ENCODE measurements at regions not wholly inside any gene's neighbourhood (a gene's known extent, or its start where the extent isn't known, plus 50 kb on each side); places are given as distances from the start of the nearest gene placed in this dataset.

- DNase-seq (ENCODE audit: low read depth in 1 of 2, low spot score in 1 of 2): no peak
- no peaks in the 10 kb centered on the region for H3K9me3 ChIP-seq (ENCODE audit: low read depth)
- H3K36me3 ChIP-seq: no peaks in the 10 kb centered on the region
These were observed 207.9 kb downstream of the GLI2 start for GRCh38 chr2:120943403-120944034.

GRCh38 chr2:120944575-120944974, 208.9 kb downstream of the GLI2 start:
- Histone ChIP-seq H3K36me3 (no peaks in the 10 kb centered on the region), H3K4me3 (no peak overlapping the region)

More at GRCh38 chr2:120943403-120944034, 207.9 kb downstream of the GLI2 start:
- peaks cover 15% of the 10 kb centered on the region for H3K4me1 ChIP-seq (ENCODE audit: low read depth)
- H3K27me3 ChIP-seq: no peaks in the 10 kb centered on the region
- no peak for TF ChIP-seq CTCF (IDR thresholded peaks at IDR 0.05; ENCODE audit: low read depth, low read length)
- H3K4me3 ChIP-seq: no peak overlapping the region
- no peak overlapping the region for H3K27ac ChIP-seq

GRCh38 chr2:120945091-120945490, 209.4 kb downstream of the GLI2 start:
- DNase-seq (ENCODE audit: low read depth in 1 of 2, low spot score in 1 of 2): no peak
- Histone ChIP-seq H3K27ac (no peak overlapping the region), H3K4me3 (no peak overlapping the region), H3K27me3 (no peaks in the 10 kb centered on the region), H3K4me1 (ENCODE audit: low read depth) (peaks cover 5% of the 10 kb centered on the region), H3K9me3 (ENCODE audit: low read depth) (no peaks in the 10 kb centered on the region), H3K36me3 (no peaks in the 10 kb centered on the region)
- TF ChIP-seq CTCF (IDR thresholded peaks at IDR 0.05; ENCODE audit: low read depth, low read length): no peak

More at GRCh38 chr2:120944575-120944974, 208.9 kb downstream of the GLI2 start:
- H3K9me3 ChIP-seq (ENCODE audit: low read depth): no peaks in the 10 kb centered on the region
- TF ChIP-seq CTCF (IDR thresholded peaks at IDR 0.05; ENCODE audit: low read depth, low read length): no peak
- peaks cover 10% of the 10 kb centered on the region for H3K4me1 ChIP-seq (ENCODE audit: low read depth)
- H3K27ac ChIP-seq: no peak overlapping the region
- no peak for DNase-seq (ENCODE audit: low read depth in 1 of 2, low spot score in 1 of 2)
- H3K27me3 ChIP-seq: no peaks in the 10 kb centered on the region

- no peaks in the 10 kb centered on the region for H3K27me3 ChIP-seq
- DNase-seq (ENCODE audit: low read depth in 1 of 2, low spot score in 1 of 2): no peak
- no peaks in the 10 kb centered on the region for H3K9me3 ChIP-seq (ENCODE audit: low read depth)
- no peak for TF ChIP-seq CTCF (IDR thresholded peaks at IDR 0.05; ENCODE audit: low read depth, low read length)
- H3K36me3 ChIP-seq: no peaks in the 10 kb centered on the region
- H3K4me3 ChIP-seq: no peak overlapping the region
- peaks cover 5% of the 10 kb centered on the region for H3K4me1 ChIP-seq (ENCODE audit: low read depth)
- H3K27ac ChIP-seq: no peak overlapping the region
These were observed 210.3 kb downstream of the GLI2 start for GRCh38 chr2:120945832-120946499.

GRCh38 chr2:120947327-120947726, 211.7 kb downstream of the GLI2 start:
- Histone ChIP-seq H3K4me1 (ENCODE audit: low read depth) (peaks cover 5% of the 10 kb centered on the region), H3K27me3 (no peaks in the 10 kb centered on the region), H3K9me3 (ENCODE audit: low read depth) (no peaks in the 10 kb centered on the region), H3K4me3 (no peak overlapping the region), H3K36me3 (no peaks in the 10 kb centered on the region), H3K27ac (no peak overlapping the region)
- TF ChIP-seq CTCF (IDR thresholded peaks at IDR 0.05; ENCODE audit: low read depth, low read length): no peak
- DNase-seq (ENCODE audit: low read depth in 1 of 2, low spot score in 1 of 2): no peak

All from cardiac muscle cell (in vitro differentiated cells and primary cell).